ENCODE measurements at regions not wholly inside any gene's neighbourhood (a gene's known extent, or its start where the extent isn't known, plus 50 kb on each side); places are given as distances from the start of the nearest gene placed in this dataset.

GRCh38 chr12:58189030-58189429 lies 247.7 kb downstream of the ATP23 start:
- Histone ChIP-seq H3K9ac (ENCODE audit: low read length) (no peak overlapping the region), H3K27ac (ENCODE audit: low read length) (no peak overlapping the region), H3K9me3 (ENCODE audit: insufficient read depth, low read length) (no peaks in the 10 kb centered on the region), H3K79me2 (ENCODE audit: low read length) (no peaks in the 10 kb centered on the region), H3K4me2 (ENCODE audit: low read length) (no peak overlapping the region), H3K4me1 (ENCODE audit: low read length) (no peaks in the 10 kb centered on the region), H4K20me1 (ENCODE audit: insufficient read depth, low read length) (no peaks in the 10 kb centered on the region), H3K4me3 (ENCODE audit: low read length) (no peak overlapping the region), H3K27me3 (ENCODE audit: low read depth, low read length) (no peaks in the 10 kb centered on the region), H2AFZ (ENCODE audit: low read depth, low read length) (no peak overlapping the region), H3K36me3 (replicated peaks; ENCODE audit: low read depth, low read length) (no peaks in the 10 kb centered on the region)
- no peak for TF ChIP-seq CTCF (IDR thresholded peaks at IDR 0.05; ENCODE audit: low read depth, low read length)
- no peak for TF ChIP-seq EZH2phosphoT487 (IDR thresholded peaks at IDR 0.05; ENCODE audit: low read depth)

GRCh38 chr12:58189893-58190292 lies 248.5 kb downstream of the ATP23 start:
- no peaks in the 10 kb centered on the region for H3K36me3 ChIP-seq (replicated peaks; ENCODE audit: low read depth, low read length)
- no peaks in the 10 kb centered on the region for H3K4me1 ChIP-seq (ENCODE audit: low read length)
- H3K27ac ChIP-seq (ENCODE audit: low read length): no peak overlapping the region
- no peak overlapping the region for H3K4me3 ChIP-seq (ENCODE audit: low read length)
- H4K20me1 ChIP-seq (ENCODE audit: insufficient read depth, low read length): no peaks in the 10 kb centered on the region
- no peak overlapping the region for H2AFZ ChIP-seq (ENCODE audit: low read depth, low read length)
- H3K4me2 ChIP-seq (ENCODE audit: low read length): no peak overlapping the region
- H3K9ac ChIP-seq (ENCODE audit: low read length): no peak overlapping the region
- no peaks in the 10 kb centered on the region for H3K79me2 ChIP-seq (ENCODE audit: low read length)
- no peaks in the 10 kb centered on the region for H3K27me3 ChIP-seq (ENCODE audit: low read depth, low read length)
- H3K9me3 ChIP-seq (ENCODE audit: insufficient read depth, low read length): no peaks in the 10 kb centered on the region
- TF ChIP-seq CTCF (IDR thresholded peaks at IDR 0.05; ENCODE audit: low read depth, low read length) (no peak), EZH2phosphoT487 (IDR thresholded peaks at IDR 0.05; ENCODE audit: low read depth) (no peak)

DNA sequence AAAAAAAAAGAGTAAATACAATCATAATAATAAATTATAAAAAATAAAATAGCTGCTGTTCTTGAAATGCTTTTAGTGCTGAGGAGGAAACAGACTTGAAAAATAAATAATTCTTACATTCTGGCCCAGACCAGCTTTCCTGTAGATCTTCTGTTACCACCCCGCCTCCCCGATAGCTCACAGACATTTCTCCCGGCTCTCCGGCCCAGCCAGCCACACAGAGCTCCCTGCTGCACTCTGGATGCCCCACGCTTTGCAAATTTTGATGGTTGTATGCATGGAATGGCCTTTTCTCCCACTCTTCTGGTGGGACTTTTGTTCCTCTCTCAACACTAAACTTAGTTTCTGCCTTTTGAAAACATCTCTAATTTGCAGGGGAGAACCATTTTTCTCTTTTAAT lies 249.3 kb downstream of the ATP23 start:
- H3K79me2 ChIP-seq (ENCODE audit: low read length): no peaks in the 10 kb centered on the region
- no peaks in the 10 kb centered on the region for H3K27me3 ChIP-seq (ENCODE audit: low read depth, low read length)
- H3K4me3 ChIP-seq (ENCODE audit: low read length): no peak overlapping the region
- no peak overlapping the region for H3K9ac ChIP-seq (ENCODE audit: low read length)
- no peaks in the 10 kb centered on the region for H3K4me1 ChIP-seq (ENCODE audit: low read length)
- no peaks in the 10 kb centered on the region for H3K9me3 ChIP-seq (ENCODE audit: insufficient read depth, low read length)
- H3K36me3 ChIP-seq (replicated peaks; ENCODE audit: low read depth, low read length): no peaks in the 10 kb centered on the region
- no peak overlapping the region for H3K4me2 ChIP-seq (ENCODE audit: low read length)
- H3K27ac ChIP-seq (ENCODE audit: low read length): no peak overlapping the region
- H4K20me1 ChIP-seq (ENCODE audit: insufficient read depth, low read length): no peaks in the 10 kb centered on the region
- H2AFZ ChIP-seq (ENCODE audit: low read depth, low read length): no peak overlapping the region
- TF ChIP-seq CTCF (IDR thresholded peaks at IDR 0.05; ENCODE audit: low read depth, low read length) (no peak), EZH2phosphoT487 (IDR thresholded peaks at IDR 0.05; ENCODE audit: low read depth) (no peak)

GRCh38 chr12:58196971-58197370 lies 255.6 kb downstream of the ATP23 start:
- Histone ChIP-seq H3K4me1 (ENCODE audit: low read length) (peaks cover 11% of the 10 kb centered on the region), H2AFZ (ENCODE audit: low read depth, low read length) (no peak overlapping the region), H4K20me1 (ENCODE audit: insufficient read depth, low read length) (no peaks in the 10 kb centered on the region), H3K79me2 (ENCODE audit: low read length) (no peaks in the 10 kb centered on the region), H3K4me2 (ENCODE audit: low read length) (peak overlapping the region; percentile 3; the same call in 1 of the 2 replicates), H3K36me3 (replicated peaks; ENCODE audit: low read depth, low read length) (no peaks in the 10 kb centered on the region), H3K4me3 (ENCODE audit: low read length) (no peak overlapping the region), H3K9ac (ENCODE audit: low read length) (no peak overlapping the region), H3K27ac (ENCODE audit: low read length) (no peak overlapping the region), H3K27me3 (ENCODE audit: low read depth, low read length) (no peaks in the 10 kb centered on the region), H3K9me3 (ENCODE audit: insufficient read depth, low read length) (no peaks in the 10 kb centered on the region)
- no peak for TF ChIP-seq EZH2phosphoT487 (IDR thresholded peaks at IDR 0.05; ENCODE audit: low read depth)
- TF ChIP-seq CTCF (IDR thresholded peaks at IDR 0.05; ENCODE audit: low read depth, low read length): no peak
